ENCODE measurements at regions not wholly inside any gene's neighbourhood (a gene's known extent, or its start where the extent isn't known, plus 50 kb on each side); places are given as distances from the start of the nearest gene placed in this dataset.

DNA sequence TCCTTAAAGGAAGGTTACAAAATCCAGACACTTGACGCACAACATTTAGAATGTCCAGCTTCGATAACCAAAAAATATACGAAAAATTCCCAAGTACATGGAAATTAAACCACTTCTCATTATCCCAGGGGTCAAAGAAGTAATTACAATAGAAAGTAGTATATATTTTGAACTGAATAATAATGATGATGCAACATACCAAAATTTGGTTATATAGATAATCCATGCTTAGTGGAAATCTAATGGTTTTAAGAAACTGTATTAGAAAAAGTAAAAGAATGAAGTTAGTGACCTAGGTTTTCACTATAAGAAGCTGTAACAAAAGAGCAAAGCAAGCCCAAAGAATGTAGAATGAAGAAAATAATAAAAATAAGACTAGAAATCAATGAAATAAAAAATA is 204.0 kb upstream of the PUM3 start:
- no peak for DNase-seq

DNA sequence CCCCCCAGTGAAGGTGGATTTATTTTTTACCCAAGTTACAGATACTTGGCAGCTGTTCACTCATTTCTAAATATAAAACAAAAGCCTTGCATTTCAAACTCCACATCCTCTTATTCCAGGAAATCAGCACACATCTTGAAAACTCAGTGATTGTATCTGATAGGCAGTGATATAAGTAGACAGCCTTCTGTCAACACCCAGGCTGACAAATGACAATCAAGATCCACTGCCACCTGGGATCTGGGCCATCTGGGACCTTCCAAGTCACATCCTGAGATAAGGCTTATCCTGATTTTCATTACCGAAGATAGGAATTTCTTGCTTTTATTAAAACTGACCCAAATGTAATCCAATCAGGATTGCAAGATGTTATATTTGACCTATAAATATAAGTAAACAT is 201.3 kb upstream of the PUM3 start:
- no peak for DNase-seq

DNA sequence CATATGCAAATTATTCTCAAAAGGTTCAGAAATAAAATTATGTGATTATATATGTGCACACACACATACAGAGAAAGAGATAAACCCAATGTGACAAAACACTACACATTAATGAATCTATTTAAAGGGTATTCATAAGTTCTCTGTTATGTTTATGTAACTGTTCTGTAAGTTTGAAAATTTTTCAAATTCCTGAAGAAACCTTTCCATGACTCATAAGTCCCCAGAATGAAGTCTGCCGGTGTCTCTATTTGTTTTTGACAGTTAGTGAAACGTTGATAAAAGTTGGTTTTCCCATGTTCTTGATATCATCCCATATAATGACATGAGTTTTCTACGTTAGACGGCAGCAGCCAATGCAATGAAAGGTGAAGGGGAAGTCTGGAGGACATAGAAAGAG is 199.5 kb upstream of the PUM3 start:
- DNase-seq = no peak

DNA sequence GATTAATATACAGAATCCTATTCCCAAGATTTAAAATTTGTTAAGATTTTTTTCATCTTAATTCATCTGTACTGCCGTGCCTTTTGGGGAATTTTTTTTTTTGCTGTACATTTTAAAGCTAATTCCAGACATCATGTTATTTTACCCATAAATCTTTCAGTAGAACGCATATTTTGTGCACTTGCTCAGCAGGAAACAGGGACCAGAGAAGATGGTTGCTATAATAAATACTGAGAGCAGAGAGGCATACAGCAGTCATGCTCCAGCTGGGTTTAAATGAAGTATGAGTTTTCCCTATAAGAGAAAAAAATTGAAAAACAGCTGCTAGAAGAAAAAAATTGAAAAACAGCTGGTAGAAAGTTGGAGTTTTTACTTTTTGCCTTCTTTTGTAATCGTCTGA is 196.9 kb upstream of the PUM3 start:
- no peak for DNase-seq

DNA sequence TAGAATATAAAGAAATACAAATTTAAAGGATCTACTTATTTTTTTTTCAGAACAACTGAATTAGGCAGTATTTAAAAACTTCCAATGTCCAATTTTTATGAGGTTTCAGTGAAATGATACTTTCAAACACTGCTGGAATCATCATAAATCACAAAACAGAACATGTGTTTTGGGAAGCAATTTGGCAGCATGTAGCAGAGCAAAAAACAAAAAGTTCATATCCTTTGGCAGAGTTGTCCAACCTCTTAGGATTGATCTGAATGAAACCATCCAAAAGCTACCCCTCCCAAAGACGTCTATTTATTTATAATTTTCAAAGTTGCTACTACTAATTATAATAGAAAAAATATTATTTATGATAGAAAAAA is 192.4 kb upstream of the PUM3 start:
- DNase-seq = no peak

DNA sequence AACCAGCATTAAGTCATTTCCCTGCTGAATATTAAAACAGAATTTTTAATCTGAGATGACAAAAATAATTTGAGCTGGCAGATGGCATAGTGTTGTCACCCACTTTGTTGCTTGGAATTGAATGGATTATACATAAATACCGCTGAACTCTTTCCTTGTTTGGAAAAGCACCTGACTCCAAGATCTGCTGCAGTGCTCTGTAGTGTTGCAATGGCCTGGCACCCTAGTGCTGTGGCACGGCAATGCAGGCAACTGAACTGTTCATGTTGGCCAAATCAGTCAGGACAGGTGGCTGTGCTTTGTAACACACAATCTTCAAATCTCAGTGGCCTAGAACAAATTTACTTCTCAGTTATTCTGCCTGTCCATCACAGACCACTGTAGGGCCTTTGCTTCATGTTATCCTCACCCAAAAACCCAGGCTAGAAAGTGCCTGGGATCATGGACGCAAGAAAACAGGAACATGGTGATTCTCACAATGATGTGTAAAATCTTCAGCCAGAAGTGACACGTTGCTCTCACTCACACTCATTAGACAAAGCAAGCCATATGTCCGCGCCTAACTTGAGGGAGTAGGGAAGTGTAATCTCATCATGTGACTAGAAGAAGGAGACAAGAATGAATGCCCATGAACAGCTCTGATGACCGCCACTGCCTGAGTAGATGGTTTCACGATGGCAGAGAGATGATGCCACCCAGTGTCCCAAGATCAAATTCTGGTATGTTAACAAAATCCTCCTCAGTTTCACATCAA is 191.9 kb upstream of the PUM3 start:
- DNase-seq = no peak

DNA sequence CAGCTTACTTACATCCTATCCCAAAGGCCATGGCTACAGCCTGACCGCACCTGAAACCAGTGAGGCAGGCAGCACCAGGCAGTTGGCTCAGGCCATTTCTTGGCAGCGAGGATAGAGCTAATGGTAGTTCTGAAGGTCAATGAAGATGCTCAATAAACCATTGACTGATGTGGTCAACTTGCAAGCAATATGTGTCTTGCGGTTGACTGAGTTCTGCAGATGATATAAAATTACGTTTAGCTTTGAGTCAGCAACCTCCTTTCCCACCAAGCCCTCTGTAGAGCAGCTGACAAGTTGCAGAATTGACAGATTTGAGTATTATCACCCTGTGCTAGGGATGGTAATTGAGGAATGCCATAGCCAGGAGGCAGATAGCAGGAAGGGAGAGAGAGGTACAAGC is 189.0 kb upstream of the PUM3 start:
- DNase-seq = no peak

DNA sequence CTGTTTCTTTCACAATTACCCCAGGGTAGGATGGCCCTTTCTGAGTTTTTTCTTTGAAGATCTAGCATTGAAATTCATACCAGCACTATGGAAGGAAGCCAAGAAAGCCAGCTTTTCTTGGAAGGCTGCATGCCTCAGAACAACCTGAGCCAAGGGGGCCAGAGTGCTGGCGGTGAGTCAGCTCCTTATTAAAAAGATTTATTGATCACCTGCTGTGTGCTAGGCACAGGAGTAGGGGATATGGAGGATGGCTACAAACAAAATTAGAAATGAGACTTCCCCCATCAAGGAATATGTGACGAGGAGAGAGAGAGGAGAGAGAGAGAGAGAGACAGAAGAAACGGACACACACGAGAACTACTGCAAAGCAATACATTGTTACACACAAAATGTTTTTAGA is 184.6 kb upstream of the PUM3 start:
- DNase-seq = peak; percentile 11 to 35

DNA sequence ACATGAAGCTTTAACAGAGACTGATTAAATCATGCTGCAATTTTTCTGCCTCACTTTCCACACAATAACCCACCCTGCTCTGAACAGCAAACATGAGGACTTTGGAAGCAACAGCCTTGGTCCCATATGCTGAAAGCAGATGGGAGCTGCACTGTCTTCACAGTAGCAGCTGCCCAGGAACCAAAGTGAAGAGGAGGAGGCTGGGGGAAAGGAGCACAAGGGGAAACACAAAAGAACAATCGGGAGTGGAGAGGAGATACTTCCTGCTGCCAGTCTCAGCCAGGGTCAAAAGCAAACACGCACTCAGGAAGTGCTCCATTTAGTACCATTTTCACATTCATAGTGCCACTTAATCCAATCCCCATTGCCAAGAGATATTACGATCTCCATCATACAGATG is 183.3 kb upstream of the PUM3 start:
- peak; percentile 76 to 93 for DNase-seq

DNA sequence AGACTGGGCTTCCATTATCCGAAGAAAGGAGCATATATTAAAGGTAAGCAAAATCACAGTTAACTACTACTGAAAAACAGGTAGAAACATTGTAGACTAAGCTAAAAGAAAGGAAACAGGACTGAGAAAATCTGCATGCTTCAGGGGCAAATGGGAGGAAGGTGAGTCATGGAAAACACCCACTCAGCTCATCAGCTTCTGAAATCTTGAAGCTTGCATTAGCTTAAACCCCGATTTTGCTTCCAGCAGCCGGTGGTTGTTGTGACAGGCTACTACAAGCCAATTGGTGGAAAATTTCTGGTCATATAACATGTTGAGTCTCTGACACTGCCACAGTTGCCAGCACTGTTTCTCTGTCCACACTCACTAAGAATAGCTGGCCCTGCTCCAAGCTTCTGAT is 179.6 kb upstream of the PUM3 start:
- no peak for DNase-seq

DNA sequence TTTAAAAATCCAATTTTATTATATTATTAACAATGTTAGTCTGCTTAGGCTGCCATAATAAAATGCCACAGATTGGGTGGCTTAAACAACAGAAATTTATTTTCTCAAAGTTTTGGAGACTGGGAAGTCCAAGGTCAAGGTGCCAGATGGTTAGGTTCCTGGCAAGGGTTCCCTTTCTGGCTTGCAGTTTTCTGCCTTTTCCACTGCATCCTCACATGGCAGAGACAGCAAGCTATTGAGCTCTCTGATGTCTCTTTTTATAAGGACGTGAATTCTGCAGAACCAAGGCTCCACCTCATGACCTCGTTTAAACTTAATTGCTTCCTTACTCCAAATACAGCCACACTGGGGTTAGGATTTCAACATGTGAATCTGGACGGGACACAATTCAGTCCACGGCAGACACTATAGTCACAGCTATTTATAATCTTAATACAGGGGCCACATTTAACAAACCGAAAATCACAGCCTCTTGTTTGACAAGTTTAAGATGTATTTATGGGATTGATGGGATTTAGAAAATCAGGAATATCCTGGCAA is 174.9 kb upstream of the PUM3 start:
- no peak for DNase-seq

DNA sequence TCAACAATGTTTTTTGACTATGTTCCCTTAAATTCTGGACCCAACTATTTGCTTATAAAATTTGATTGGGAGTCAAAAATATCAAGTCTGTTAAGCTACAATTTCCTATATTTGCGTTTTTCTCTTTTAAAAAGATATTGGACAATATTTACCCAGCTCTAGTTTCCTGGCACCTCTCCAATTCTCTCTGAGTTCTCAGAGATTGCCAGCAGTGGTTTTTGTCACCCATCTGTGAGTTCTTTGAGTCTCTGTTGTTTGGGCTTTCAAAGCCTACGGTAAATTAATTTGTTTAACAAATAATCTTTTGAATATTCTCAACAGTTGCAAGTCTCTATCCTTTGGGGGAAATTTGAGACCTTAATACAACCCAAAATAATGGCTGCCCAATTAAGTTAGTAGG is 174.2 kb upstream of the PUM3 start:
- peak; percentile 55 to 78 for DNase-seq

DNA sequence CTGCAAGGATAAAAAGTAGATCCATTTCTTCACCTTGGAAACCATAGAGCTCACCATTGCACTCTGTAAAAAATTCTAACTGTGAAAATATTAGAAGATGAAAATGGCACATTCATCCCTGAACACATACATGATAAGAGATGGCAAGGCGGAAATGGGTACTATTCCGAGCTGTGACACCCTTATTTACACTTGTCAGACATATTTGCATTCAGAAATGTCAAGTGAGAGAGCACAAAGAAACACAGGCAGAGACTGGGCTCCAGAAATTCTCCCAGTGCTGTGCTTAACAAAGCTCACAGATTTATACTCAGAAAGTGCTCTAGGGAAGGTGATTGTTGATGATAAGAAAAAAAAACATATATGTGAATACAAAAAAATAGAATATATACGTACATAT is 170.3 kb upstream of the PUM3 start:
- DNase-seq = no peak

DNA sequence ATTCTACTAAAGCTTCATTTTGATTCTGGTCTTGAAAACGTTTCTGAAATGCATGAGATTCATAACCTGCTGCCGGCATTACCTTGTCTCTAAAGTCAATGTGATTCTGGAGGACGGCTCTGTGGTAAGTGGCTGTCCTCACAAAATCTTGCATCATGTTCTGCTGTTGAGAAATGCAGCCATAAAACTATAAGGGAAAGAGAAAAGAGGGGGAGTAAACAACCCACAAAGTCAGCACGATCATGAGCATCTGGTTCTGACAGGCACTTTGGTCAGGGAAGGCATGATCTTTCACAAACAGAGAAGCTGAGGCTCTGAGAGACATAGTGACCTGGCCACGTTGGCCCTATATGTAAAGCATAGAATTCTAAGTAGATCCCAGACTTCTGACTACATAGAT is 168.9 kb upstream of the PUM3 start:
- no peak for DNase-seq

DNA sequence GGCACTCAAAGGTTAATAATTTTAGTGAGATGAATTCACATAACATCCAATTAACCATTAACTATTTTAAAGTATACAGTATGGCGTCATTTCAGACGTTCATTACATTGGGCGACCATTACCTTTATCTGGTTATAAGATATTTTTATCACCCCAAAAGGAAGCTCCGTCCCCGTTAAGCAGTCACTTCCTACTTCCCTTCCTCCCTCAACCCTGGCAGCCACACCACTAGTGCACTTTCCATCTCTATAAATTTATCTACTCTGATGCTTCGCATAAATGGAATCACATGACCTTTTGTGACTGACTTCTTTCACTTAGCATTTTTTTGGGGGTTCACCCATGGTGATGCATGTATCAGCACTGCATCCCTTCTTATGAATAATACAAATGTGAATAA is 168.3 kb upstream of the PUM3 start:
- no peak for DNase-seq

DNA sequence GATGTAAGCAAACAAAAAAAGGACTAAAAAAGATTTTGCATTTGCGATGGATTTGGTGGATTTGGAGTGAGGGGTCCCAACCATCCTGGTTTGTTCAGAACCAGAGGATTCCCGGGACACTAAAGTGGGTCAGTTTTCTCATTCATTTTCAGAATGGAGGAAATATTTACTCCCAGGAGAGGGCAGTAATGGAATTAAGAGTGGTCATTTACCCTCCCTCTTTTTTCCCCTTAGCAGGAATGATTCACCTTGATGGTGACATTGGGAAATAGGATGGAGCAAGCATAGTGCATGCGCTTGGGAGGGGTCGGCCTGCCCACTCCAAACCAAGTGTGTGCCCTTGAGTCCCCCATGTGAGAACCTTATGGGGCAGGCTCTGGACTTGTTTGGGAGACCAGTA is 164.2 kb upstream of the PUM3 start:
- DNase-seq = no peak

DNA sequence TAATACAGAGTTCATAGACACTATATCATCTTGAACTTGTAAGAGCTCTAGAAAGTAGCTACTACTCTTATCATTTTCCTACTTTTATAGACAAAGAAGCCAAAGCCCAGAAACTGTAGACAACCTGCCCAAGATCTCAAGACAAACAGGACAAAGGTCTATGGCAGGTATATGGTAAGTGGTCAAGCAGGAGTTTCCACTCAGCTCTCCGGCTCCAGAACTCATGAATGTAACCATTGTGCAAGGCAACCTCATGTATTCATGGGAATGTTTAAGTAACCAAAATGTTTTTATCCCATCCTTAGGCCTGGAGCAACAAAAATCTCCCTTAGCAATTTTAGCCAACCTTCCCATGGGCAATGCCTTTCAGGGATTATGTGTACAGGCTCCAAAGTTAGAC is 163.4 kb upstream of the PUM3 start:
- no peak for DNase-seq

DNA sequence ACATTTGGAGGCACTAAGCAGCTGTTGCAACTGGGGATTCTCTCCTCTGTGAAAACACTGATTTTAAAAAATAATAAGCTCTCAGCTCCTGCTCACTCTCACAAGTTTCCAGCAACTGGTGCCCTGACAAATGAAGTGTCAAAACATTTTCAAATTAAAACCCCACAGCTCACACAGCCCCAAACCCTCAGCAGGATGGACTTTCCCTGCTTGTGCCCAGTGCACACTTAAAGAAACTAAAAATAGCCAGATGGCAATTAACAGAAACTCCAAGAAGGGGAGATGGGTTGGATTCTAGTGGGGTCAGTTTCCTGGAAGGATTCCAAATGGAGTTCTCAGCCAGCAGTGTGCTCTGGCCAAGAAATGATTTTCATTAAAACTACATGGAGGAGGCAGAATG is 163.0 kb upstream of the PUM3 start:
- no peak for DNase-seq

DNA sequence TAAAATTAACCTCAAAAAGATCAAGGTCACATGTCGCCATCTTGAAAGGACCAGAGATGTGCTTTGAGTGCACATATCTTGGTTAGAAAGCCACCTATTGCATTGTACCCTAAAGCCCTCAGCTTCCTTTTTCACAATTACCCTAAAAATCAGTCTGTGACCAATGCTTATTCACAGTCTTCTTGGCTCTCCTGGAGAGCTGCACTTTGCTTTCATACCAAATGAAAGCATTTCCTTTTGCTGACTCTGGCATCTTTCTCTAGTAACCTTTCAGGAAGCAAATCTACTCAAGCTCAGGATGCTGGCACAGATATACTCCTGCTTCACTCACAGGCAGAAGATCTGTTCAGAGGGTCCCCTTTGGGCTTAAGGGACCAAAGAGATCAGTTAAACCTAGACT is 160.7 kb upstream of the PUM3 start:
- DNase-seq = no peak

DNA sequence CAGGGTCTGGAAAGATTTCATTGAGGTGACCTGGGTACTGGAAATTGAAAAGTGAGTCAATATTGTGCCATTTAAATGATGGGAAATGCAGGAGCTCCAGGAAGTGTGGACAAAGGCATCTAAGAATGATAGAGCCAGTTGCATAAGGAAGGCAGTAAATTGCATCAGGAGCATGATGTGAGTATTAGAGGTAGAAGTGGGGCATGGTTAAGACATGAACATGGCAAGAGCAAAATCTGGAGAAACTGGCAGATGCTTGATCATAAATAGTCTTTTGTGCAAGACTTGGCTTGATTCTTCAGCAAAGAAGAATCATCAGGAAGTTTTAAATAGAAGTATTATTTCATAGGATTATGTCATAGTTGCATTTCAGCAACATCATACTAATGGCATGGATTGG is 157.4 kb upstream of the PUM3 start:
- DNase-seq = no peak

DNA sequence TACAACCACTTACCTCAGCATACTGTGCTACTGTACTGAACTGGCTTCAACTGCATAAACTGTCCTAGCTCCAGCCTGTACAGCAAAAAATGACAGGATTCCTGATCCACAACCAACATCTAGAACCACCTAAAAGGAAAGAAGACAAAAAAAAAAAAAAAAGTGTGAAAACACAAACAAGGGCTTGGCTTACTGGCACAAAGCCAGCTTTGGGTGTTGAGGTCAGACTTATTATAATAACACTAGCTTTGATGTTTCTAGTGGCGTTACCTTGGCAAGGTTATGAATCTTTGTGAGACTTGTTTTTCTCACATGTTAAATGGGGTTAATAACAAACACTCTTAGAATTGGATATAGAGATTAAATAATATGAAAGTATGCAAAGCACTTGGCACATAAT is 148.5 kb upstream of the PUM3 start:
- DNase-seq = no peak

DNA sequence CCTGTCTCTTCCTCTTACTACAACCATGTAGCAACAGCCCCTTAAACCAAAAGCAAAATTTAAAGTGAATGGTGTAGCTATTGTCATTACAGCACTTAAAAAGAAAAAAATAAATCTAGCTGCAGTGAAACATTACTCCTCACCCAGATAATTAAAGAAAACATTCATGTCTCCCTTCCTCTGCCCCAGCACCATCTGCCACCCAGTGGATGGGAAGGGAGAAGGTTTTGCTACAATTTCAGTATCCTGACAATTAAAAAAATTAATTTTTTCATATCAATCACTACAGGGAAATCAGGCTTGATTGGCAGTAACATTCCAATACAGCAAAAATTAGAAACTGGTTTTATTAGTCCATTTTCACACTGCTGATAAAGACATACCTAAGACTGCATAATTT is 147.4 kb upstream of the PUM3 start:
- no peak for DNase-seq

DNA sequence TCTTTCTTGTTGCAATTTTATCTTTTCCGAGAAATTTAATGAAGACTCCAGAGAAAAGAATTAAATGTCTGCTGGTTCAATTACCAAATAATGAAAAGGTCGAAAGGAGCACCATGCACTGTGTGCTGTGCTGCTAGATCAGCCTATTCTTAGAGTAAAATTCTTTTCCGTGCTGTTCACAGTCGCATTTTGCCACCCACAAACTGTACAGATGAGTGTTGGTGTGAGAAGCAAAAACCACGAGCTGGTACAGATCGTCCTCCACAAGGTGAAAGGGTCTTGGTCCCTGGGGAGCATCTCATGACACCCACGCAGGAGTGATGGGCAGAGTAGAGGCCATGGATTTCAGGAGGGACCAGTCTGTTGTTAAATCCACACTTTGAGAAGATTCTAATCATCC is 143.8 kb upstream of the PUM3 start:
- no peak for DNase-seq

DNA sequence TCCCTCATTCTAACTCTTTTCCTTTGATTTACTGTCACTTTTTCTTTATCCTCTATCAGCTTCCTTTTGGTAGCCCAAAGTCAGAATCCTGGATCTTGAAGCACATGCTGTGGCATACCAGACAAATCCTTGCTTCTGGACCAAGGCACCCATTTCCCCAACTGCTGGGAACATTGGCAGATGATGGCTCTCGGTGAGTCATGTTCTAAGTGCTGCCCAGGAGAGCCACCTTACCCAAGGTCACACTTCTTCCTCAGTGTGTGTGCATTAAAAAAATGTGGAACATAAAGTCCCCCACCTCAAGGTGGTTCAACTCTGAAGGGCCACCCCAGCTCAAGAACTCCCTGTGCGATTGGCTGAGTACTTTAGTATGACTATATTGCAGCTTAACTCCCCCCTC is 141.4 kb upstream of the PUM3 start:
- DNase-seq = no peak

DNA sequence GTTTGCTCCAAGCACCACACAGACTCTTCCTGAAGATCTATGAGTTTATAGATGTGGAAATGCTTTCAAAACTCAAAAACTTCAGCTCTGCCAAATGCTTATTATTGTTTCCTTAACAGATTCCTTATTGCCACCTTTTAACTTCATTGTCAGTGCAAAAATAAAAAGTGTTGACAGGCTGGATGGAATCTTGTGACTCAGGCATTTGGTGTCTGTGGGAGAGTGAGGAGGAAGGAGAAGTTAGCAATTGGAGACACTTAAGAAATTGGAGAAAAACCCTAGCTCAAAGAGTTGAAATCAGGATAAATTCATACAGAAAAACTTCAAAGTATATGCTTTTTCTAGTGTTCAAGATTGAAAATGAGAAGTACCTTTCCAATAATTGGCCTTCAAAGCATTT is 140.6 kb upstream of the PUM3 start:
- DNase-seq = no peak

Data from NCI-H2081 (cell line).